ENCODE measurements at regions not wholly inside any gene's neighbourhood (a gene's known extent, or its start where the extent isn't known, plus 50 kb on each side); places are given as distances from the start of the nearest gene placed in this dataset.

- no peak for DNase-seq (ENCODE audit: low spot score)
Measured at GRCh38 chr3:42037318-42037945, 53.7 kb upstream of the TRAK1 start.

GRCh38 chr3:42036483-42036823 is 54.7 kb upstream of the TRAK1 start:
- no peak for DNase-seq (ENCODE audit: low spot score)

DNA sequence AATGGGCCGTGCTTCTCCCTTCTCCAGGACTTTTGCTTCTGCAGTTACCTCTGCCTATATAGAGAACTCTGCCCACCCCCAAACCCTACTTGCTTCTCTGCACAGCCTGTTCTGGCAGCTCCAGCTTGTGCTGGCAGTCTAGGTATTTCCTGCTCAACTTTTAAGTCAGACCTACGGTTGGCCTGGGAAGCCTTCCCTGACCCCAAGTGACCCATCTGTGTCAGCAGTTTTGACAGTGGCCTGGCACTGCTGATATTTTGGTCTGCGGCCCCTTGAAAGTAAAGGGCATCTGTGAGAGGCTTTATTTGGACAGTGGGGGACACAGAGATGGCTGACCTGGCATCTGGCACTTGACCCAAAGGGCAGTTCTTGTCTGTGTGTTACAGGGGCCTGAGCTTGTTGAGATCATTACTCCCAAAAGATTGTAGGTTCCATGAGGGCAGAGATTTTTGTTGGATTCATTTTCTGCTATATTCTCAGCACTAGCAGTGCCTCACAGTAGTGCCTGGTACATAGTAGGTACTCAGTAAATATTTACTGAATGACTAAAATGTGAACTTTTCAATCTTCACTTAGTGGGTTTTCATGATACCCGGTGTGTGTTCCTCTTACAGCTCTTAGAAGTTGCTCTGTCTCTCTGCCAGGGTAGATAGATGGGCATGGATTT is 55.2 kb upstream of the TRAK1 start:
- DNase-seq (ENCODE audit: low spot score), result no peak

GRCh38 chr3:42035007-42035406 is 56.1 kb upstream of the TRAK1 start:
- DNase-seq (ENCODE audit: low spot score), result no peak

GRCh38 chr3:42033741-42034140 is 57.4 kb upstream of the TRAK1 start:
- no peak for DNase-seq (ENCODE audit: low spot score)

DNA sequence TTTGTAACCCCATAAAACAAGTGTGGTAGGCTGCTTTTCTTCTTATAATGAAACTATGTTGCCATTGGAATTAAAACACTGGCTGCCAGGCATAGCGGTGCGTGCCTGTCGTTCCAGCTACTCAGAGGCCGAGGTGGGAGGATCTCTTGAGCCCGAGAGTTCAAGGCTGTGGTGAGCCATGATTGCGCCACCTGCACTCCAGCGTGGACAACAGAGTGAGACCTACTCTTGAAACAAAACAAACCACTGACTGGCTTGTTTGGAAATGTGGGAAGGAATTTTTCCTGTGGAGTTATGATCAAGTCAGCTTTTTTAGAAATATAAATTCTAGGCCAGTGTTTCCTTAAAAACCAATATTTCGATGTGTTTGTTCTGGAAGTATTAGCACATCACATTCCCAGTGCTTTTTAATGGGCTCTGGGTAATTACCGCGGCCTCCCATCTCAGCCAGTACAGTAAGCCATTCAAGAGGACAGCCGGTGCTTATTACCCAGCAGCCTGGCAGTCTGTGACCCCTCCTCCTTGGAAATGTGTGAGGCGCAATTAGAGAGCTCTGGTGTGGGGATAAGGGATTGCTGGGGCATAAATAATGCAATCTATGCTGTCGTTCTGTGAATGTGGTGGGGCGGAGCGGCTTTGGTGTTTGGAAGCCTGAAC is 58.3 kb upstream of the TRAK1 start:
- no peak for DNase-seq (ENCODE audit: low spot score)

DNA sequence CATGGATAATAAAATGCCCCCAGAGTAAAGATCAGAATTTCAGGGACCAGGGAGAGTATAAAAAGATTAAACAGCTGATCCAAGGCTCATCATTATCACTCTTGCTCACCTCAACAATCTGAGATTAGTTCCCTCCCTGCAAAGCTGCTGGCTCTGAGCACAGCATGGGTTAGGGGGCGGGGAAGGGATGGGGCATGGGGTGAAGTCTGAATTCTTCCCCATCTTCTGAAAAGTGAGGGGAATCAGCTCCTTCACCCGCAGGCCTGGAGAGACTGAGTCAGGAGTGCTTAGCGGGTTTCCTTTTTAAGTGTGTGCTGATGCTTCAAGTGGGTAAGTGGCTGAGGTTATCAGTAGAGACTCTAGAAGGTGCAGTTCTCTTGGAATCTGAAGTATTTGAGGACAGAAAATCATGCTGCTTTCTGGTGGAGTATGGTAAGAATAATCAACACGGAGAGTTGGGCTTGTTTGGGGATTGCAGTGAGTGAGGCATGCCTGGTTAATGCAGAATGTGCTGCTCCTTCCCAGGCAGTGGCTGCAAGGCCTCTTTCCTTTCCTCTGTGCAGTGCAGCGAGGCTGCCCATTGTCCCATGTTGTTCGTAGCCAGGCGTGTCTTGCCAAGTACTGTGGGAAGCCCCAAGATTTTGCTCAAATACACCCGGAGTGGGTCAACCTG is 59.2 kb upstream of the TRAK1 start:
- no peak for DNase-seq (ENCODE audit: low spot score)

DNA sequence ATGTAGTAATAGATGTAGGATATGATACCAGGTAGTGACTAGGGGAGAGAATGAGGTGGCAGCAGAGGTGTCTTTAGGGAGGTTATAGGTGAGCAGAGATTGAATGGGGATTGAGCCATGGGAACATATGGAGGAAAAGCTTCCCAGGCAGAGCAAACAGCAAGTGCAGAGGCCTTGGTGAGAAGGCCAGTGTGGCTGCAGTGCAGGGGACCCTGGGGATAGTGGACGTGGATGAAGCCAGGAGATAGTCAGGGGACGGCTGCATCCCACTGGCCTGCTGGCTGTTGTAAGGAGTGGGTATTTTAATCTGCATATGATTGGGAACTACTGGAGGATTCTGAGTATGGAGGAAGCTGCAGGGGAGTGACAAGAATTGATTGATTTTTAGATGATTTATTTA is 62.7 kb upstream of the TRAK1 start:
- DNase-seq (ENCODE audit: low spot score), result no peak

DNA sequence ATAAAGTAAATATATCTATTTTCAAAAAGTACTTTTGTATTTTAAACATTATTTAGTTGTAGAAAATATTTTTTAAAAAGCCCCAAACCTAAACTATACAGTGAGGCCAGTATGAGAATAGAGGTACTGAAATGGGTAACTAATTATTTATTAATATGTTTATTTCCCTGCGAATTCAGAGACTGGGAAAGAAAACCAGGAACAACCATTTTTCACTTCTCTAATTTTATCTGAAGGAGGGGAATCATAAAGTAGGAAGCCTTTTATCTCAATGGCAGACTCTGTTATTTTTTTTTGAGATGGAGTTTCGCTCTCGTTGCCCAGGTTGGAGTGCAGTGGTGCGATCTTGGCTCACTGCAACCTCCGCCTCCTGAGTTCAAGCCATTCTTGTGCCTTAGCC is 63.6 kb upstream of the TRAK1 start:
- DNase-seq (ENCODE audit: low spot score), result no peak

- no peak for DNase-seq (ENCODE audit: low spot score)
Measured at GRCh38 chr3:42025370-42026138, 63.7 kb upstream of the ULK4 start.

DNA sequence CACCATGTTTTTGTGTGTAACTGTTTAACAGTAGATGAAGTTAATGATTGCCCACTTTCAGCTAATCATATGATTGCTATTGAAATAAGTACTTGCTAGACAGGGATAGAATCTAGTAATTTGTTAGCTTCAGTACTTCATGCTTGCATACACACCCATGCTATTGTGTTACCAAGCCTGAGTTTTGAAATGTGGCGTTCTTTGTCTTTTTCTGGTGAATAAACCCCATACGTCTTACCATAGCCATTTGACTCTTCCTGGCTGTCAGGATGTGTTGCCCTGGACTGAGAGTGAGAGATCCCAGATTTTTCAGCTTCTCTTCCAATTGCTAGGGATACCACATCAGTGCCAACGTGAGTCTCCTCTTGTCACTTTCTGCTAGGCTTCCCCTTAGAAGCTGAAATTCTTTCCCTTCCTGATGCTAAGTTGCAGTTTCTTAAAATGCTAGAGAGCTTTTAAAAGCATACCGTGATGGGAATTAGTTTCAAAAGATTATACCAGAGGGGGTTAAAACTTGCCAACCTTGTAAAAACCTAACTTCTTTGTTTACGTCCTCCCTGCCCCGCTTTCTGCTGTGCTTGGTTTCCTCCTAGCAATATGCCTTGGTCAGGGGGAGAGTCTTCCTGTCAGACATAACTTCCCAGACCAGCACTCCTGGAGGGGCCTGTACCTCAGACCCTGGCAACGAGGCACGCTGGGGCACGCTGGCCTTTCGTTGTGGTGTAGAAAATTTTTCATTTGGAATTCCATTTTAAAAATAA is 62.9 kb upstream of the ULK4 start:
- DNase-seq (ENCODE audit: low spot score), result no peak

DNA sequence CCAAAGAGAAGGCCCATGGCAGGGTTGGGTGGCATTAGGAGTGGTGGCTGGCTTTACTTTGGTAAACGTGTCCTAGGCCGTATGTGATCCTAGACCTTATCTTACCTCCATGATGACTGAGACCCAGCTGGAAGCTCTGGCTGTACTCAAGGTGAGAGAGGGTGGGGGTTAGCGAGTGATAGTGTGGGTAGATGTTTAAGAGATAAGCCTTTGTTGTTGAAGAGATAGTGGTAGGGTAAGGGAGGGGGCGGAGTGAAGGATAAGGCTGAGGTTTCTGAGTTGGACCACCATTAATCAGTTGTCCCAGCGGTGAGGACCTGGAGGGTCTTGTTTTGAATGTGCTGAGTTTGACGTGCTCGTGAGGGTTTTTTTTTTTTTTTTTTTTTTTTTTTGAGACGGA is 61.5 kb upstream of the ULK4 start:
- no peak for DNase-seq (ENCODE audit: low spot score)

- no peak for DNase-seq (ENCODE audit: low spot score)
Measured at GRCh38 chr3:42022355-42022754, 60.5 kb upstream of the ULK4 start.

DNA sequence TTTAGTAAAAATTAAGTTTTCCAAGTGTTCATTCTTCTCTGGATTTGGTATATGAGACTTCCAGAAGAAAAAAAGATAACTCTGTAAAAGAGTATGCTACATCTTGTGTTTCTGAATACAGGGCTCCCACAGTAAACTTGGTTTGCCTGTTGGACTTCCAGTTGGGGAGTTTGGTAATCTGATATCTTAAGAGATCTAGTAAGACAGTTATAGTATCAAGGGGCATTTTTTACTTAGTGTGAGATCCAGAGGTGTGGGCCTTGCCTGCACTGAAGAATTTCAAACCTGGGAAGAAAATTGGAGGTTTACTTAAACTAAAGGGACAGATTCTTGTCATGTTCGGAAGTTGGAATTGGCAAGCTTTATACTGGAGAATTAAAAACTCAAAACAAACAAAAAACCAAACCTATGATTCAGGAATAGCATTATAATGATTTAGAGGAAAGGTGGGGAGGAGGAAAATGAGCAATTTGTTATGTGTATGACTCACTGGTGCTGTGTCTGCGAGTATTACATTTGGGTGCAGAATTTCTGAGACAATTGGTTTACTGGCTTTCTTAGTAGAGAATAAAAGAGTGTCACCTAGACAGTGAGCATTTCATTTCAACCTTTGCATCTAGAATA is 58.9 kb upstream of the ULK4 start:
- no peak for DNase-seq (ENCODE audit: low spot score)

DNA sequence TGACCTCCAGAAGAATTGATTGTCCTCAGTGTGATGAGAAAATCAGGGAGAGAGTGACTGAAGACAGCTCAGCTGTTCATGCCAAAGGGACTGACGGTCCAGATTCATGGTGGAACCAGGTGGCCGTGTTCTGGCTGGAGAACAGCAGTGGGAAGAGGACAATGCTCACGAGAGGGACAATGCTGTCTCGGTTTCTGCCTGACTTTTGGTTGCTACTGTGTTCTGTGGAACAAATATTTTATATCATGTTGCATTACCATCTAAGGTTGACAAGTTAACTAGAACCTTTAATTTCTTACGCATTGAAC is 58.0 kb upstream of the ULK4 start:
- DNase-seq (ENCODE audit: low spot score), result no peak

DNA sequence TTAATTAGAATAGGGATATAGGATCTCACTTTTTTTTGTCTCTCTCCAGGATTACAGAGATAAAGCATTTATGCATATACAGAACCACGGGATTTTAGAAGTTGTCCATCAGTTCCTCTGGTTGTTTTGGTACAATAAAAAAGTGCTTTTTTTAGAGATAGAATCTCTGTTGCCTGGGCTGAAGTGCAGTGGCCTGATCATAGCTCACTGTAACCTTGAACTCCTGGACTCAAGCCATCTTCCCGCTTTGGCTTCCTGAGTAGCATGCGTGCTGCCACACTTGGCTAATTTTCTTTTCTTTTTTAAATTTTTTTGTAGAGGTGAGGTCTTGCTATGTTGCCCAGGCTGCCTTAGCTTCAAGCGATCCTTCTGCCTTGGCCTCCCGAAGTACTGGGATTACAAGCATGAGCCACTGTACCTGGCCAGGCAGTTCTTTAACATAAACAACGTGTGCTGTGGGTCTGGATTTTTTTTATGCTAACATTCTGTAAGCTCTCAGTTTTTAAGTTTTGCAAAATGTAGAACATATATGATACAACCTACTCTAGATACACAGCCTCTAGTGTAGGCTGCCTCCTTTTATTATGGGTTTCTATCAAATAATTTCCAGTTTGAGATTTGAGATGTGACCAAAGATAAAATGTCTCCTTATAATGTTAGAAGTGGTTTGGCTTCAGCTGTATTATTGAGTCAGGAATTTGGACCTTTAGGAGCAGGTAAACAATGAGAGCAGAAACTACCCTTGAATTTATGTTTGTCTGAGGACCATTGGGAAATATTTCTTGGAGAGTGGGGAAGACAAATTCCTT is 57.4 kb upstream of the ULK4 start:
- DNase-seq (ENCODE audit: low spot score), result no peak

DNA sequence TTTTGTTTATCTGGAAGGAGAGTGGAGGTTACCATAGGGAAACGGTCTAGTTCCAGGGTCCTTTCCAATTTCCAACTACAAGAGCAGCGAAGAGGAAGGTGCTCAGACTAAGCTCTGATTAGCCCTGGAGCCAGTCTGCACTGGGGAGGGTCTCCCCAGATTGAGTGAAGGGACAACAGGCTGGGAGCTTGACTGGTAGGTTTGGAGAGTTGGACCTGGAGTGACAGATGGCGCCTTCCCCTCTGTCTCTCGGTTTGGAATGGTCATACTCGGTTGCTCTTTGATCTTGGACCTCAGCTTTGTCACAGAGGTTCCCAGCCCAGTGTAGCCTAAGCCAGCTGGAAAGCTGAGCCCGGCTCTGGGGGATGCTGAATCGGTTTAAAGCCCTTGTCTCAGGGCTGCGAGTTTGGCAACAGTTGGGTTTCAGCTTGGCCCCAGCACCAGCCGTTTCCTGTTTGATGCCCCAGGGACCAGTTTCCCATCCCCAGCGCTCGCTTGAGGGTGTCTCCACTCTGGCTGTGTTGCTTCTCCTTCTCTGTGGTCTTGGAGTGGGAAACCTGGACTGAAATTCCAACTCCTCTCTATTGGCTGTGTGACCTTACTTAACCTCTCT is 53.1 kb upstream of the ULK4 start:
- DNase-seq (ENCODE audit: low spot score), result no peak

GRCh38 chr3:42014458-42014920 is 52.6 kb upstream of the ULK4 start:
- no peak for DNase-seq (ENCODE audit: low spot score)

GRCh38 chr3:42013691-42014457 is 52.0 kb upstream of the ULK4 start:
- no peak for DNase-seq (ENCODE audit: low spot score)

All from CD4-positive, alpha-beta T cell treated with Interleukin-15 for 4 hours (primary cell).